Neural cell (in vitro differentiated cells): ENCODE measurements at regions not wholly inside any gene's neighbourhood (a gene's known extent, or its start where the extent isn't known, plus 50 kb on each side); places are given as distances from the start of the nearest gene placed in this dataset.

Source experiments
- H2AFZ ChIP-seq: fragments of 200-600, 300-800 bp; sonication (generic), shearing (Covaris generic); 2 replicates; pipeline ENCODE4 v1.6.0; 2014; ENCODE audit warnings: low read depth, mild to moderate bottlenecking, antibody characterized with exemption, low read length, moderate library complexity
- H3F3A ChIP-seq: fragments of 200-600 bp; shearing (Covaris generic); 2 replicates; pipeline ENCODE4 v1.6.1; 2016; ENCODE audit warnings: mild to moderate bottlenecking, moderate library complexity, mixed read lengths, antibody characterized with exemption, low read length; ENCODE audit not compliant: insufficient read depth, poor library complexity, severe bottlenecking
- H3K27ac ChIP-seq: fragments of 200-600, 300-800 bp; sonication (generic), shearing (Covaris generic); 2 replicates; pipeline ENCODE4 v1.5.1; 2014; ENCODE audit warnings: mild to moderate bottlenecking, low read length, moderate library complexity
- H3K27me3 ChIP-seq: fragments of 300-800, 200-600 bp; sonication (generic), shearing (Covaris generic); 2 replicates; pipeline ENCODE4 v1.6.0; 2014; ENCODE audit warnings: mild to moderate bottlenecking, low read depth, low read length, moderate library complexity; ENCODE audit not compliant: insufficient read depth
- H3K36me3 ChIP-seq: fragments of 300-800, 200-600 bp; sonication (generic), shearing (Covaris generic); 2 replicates; pipeline ENCODE4 v1.5.1; 2014; ENCODE audit warnings: mild to moderate bottlenecking, antibody characterized with exemption, low read length, moderate library complexity; ENCODE audit not compliant: insufficient read depth
- H3K4me2 ChIP-seq: fragments of 300-800, 200-600 bp; sonication (generic), shearing (Covaris generic); 2 replicates; pipeline ENCODE4 v1.6.0; 2014; ENCODE audit warnings: mild to moderate bottlenecking, low read length
- H3K4me3 ChIP-seq: fragments of 300-800, 200-600 bp; sonication (generic), shearing (Covaris generic); 2 replicates; pipeline ENCODE4 v1.5.1; 2014; ENCODE audit warnings: mild to moderate bottlenecking, low read length, moderate library complexity
- H3K79me2 ChIP-seq: fragments of 200-600 bp; shearing (Covaris generic); replicated peaks from 2 replicates; pipeline ENCODE4 v1.6.0; 2014; ENCODE audit warnings: mild to moderate bottlenecking, low read length, moderate library complexity; ENCODE audit not compliant: insufficient read depth
- H3K9ac ChIP-seq: fragments of 300-800, 200-600 bp; sonication (generic), shearing (Covaris generic); 2 replicates; pipeline ENCODE4 v1.6.1; 2016; ENCODE audit warnings: mild to moderate bottlenecking, low read length, mixed read lengths
- H3K9me2 ChIP-seq: fragments of 200-600 bp; shearing (Covaris generic); 2 replicates; pipeline ENCODE4 v1.6.1; 2016; ENCODE audit warnings: mild to moderate bottlenecking, low read length, mixed read lengths; ENCODE audit not compliant: insufficient read depth
- H3K9me3 ChIP-seq: fragments of 200-600, 300-800 bp; sonication (generic), shearing (Covaris generic); 2 replicates; pipeline ENCODE4 v1.6.1; 2016; ENCODE audit warnings: mild to moderate bottlenecking, mixed run types, low read length, moderate library complexity, mixed read lengths
- H4K20me1 ChIP-seq: fragments of 200-600 bp; shearing (Covaris generic); 2 replicates; pipeline ENCODE4 v1.6.1; 2016; ENCODE audit warnings: mild to moderate bottlenecking, mixed run types; ENCODE audit not compliant: insufficient read depth
- CTCF ChIP-seq: fragments of 450-650 bp; IDR thresholded peaks from 2 replicates; pipeline ENCODE4 v1.5.1; 2014; ENCODE audit warnings: antibody characterized with exemption, mild to moderate bottlenecking, moderate library complexity; ENCODE audit not compliant: poor library complexity, severe bottlenecking
- EP300 ChIP-seq: fragments of 450-650 bp; conservative IDR thresholded peaks from 2 replicates; pipeline ENCODE4 v1.6.1; 2014; ENCODE audit warnings: antibody characterized with exemption, mild to moderate bottlenecking, moderate library complexity; ENCODE audit not compliant: poor library complexity, severe bottlenecking
- EZH2 ChIP-seq: fragments of 200-600, 300-800 bp; shearing (Covaris generic), sonication (generic); IDR thresholded peaks from 2 replicates; pipeline ENCODE4 v1.6.1; 2014; ENCODE audit warnings: antibody characterized with exemption, low read length, borderline replicate concordance, mild to moderate bottlenecking; ENCODE audit not compliant: insufficient read depth, poor library complexity, severe bottlenecking
- MXI1 ChIP-seq: fragments of 450-650 bp; conservative IDR thresholded peaks from 2 replicates; pipeline ENCODE4 v1.6.1; 2014; ENCODE audit warnings: antibody characterized with exemption, mild to moderate bottlenecking; ENCODE audit not compliant: poor library complexity, severe bottlenecking
- POLR2AphosphoS5 ChIP-seq: IDR thresholded peaks from 2 replicates; pipeline ENCODE4 v1.6.1; 2012
- RAD21 ChIP-seq: fragments of 450-650 bp; conservative IDR thresholded peaks from 2 replicates; pipeline ENCODE4 v1.6.1; 2014; ENCODE audit warnings: antibody characterized with exemption, mild to moderate bottlenecking, moderate library complexity
- REST ChIP-seq: IDR thresholded peaks from 2 replicates; pipeline ENCODE4 v1.6.1; 2012; ENCODE audit warnings: borderline replicate concordance
- SMC3 ChIP-seq: fragments of 450-650 bp; conservative IDR thresholded peaks from 2 replicates; pipeline ENCODE4 v1.6.1; 2014; ENCODE audit warnings: antibody characterized with exemption, mild to moderate bottlenecking, moderate library complexity; ENCODE audit not compliant: poor library complexity
- TAF1 ChIP-seq: IDR thresholded peaks from 2 replicates; pipeline ENCODE4 v1.6.1; 2012; ENCODE audit warnings: low read depth

GRCh38 chr2:149814901-149815300 is 227.3 kb upstream of the MMADHC start:
- Histone ChIP-seq H3K79me2 (no peaks in the 10 kb centered on the region), H3F3A (no peaks in the 10 kb centered on the region), H3K27me3 (no peaks in the 10 kb centered on the region), H3K9me2 (no peaks in the 10 kb centered on the region), H3K9me3 (no peaks in the 10 kb centered on the region), H4K20me1 (no peaks in the 10 kb centered on the region), H3K27ac (no peak overlapping the region), H3K4me2 (no peak overlapping the region), H3K4me3 (no peak overlapping the region), H2AFZ (no peak overlapping the region), H3K9ac (no peak overlapping the region), H3K36me3 (no peaks in the 10 kb centered on the region)
- TF ChIP-seq TAF1 (no peak), RAD21 (no peak), POLR2AphosphoS5 (no peak), EP300 (no peak), CTCF (no peak), EZH2 (no peak), REST (no peak), MXI1 (no peak), SMC3 (no peak)

- H3K27ac ChIP-seq = no peak overlapping the region
- TF ChIP-seq POLR2AphosphoS5 (no peak), RAD21 (no peak), EP300 (no peak), EZH2 (no peak), TAF1 (no peak), CTCF (no peak), MXI1 (no peak), SMC3 (no peak), REST (no peak)
- H3K79me2 ChIP-seq = no peaks in the 10 kb centered on the region
- H2AFZ ChIP-seq = no peak overlapping the region
- H3K9me2 ChIP-seq = no peaks in the 10 kb centered on the region
- no peaks in the 10 kb centered on the region for H3K36me3 ChIP-seq
- no peak overlapping the region for H3K9ac ChIP-seq
- no peaks in the 10 kb centered on the region for H3K27me3 ChIP-seq
- no peaks in the 10 kb centered on the region for H3K9me3 ChIP-seq
- no peak overlapping the region for H3K4me3 ChIP-seq
- no peak overlapping the region for H3K4me2 ChIP-seq
- no peaks in the 10 kb centered on the region for H3F3A ChIP-seq
- H4K20me1 ChIP-seq = no peaks in the 10 kb centered on the region
Observed at GRCh38 chr2:149814049-149814448, 226.5 kb upstream of the MMADHC start.
